RWPE2 (cell line): ENCODE measurements at regions not wholly inside any gene's neighbourhood (a gene's known extent, or its start where the extent isn't known, plus 50 kb on each side); places are given as distances from the start of the nearest gene placed in this dataset.

Experiments used
- ATAC-seq: fragments of 200-7000 bp; cut with Tn5 transposase; 3 replicates; pipeline ENCODE4 v1.9.1; 2021; ENCODE audit warnings: low read depth
- DNase-seq: peaks from one replicate; pipeline ENCODE4 v3.0.0-alpha.2; 2020; ENCODE audit warnings: low spot score
- H3K27ac ChIP-seq: fragments of 450-650 bp; 2 replicates; pipeline ENCODE4 v1.5.1; 2017; ENCODE audit warnings: mild to moderate bottlenecking; ENCODE audit not compliant: poor library complexity, severe bottlenecking
- H3K27me3 ChIP-seq: fragments of 250-450 bp; sonication (Bioruptor Pico); 2 replicates; pipeline ENCODE4 v1.5.1; 2021; ENCODE audit warnings: mild to moderate bottlenecking, moderate library complexity; ENCODE audit not compliant: insufficient read depth, poor library complexity, severe bottlenecking
- H3K36me3 ChIP-seq: fragments of 250-450 bp; sonication (Bioruptor Pico); 2 replicates; pipeline ENCODE4 v1.5.1; 2020; ENCODE audit warnings: low read depth, mild to moderate bottlenecking, moderate library complexity
- H3K4me1 ChIP-seq: fragments of 250-450 bp; sonication (Bioruptor Pico); 2 replicates; pipeline ENCODE4 v1.5.1; 2021; ENCODE audit warnings: mild to moderate bottlenecking, moderate library complexity; ENCODE audit not compliant: insufficient read depth, poor library complexity, severe bottlenecking
- H3K4me3 ChIP-seq: fragments of 250-450 bp; sonication (Bioruptor Pico); 2 replicates; pipeline ENCODE4 v1.5.1; 2021; ENCODE audit warnings: mild to moderate bottlenecking, moderate library complexity; ENCODE audit not compliant: severe bottlenecking
- H3K9me3 ChIP-seq: fragments of 250-450 bp; sonication (Bioruptor Pico); 2 replicates; pipeline ENCODE4 v1.5.1; 2021; ENCODE audit warnings: mild to moderate bottlenecking, moderate library complexity; ENCODE audit not compliant: severe bottlenecking
- TF ChIP-seq, protein P1 (sequence below): fragments of 450-650 bp; IDR thresholded peaks from one replicate; pipeline ENCODE4 v1.5.1; 2017; ENCODE audit warnings: mild to moderate bottlenecking, moderate library complexity; ENCODE audit not compliant: poor library complexity, severe bottlenecking

DNA sequence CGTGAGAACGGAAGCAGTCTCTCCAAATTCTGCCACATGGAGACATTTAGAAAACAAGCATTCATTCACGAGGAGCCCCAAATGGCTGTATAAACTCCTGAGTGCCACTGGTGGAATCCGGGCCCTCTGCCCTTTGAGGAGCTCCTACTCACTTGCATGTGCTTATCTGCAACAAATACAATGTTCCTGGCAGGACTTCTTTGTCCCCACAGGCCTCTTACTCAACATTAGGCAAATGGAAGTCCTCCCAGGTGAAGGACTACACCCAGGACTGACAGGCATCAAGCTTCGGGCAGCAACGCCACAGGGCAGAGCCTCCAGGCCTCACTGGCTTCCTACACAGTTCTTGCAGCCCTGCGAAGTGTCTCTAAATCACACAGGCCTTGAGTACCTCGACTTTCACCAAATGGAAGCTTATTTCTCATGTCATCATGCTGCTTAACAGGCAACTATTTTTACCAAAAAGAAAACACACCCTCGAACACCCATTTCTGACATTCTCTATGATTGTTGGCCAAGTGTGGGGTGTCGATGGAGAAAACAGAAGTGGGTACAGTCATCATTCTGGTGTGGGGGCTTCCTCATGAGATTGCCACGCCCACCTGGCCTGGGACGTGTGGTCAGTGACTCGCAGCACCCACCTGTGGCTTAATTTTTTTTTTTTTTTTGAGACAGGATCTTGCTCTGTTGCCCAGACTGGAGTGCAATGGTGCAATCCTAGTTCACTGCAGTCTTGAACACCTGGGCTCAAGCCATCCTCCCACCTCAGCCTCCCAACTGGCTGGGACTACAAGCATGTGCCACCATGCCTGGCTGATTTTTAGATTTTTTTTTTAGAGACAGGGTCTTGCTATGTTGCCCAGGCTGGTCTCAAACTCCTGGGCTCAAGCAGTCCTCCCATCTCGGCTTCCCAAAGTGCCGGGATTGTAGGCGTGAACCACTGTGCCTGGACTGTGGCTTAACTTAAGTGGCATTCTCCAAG is 186.8 kb upstream of the GLI2 start:
- Histone ChIP-seq H3K4me3 (no peak overlapping the region), H3K27me3 (no peaks in the 10 kb centered on the region), H3K4me1 (peaks cover 5% of the 10 kb centered on the region), H3K36me3 (no peaks in the 10 kb centered on the region), H3K9me3 (no peaks in the 10 kb centered on the region), H3K27ac (no peak overlapping the region)
- DNase-seq = no peak
- TF ChIP-seq, protein P1, sequence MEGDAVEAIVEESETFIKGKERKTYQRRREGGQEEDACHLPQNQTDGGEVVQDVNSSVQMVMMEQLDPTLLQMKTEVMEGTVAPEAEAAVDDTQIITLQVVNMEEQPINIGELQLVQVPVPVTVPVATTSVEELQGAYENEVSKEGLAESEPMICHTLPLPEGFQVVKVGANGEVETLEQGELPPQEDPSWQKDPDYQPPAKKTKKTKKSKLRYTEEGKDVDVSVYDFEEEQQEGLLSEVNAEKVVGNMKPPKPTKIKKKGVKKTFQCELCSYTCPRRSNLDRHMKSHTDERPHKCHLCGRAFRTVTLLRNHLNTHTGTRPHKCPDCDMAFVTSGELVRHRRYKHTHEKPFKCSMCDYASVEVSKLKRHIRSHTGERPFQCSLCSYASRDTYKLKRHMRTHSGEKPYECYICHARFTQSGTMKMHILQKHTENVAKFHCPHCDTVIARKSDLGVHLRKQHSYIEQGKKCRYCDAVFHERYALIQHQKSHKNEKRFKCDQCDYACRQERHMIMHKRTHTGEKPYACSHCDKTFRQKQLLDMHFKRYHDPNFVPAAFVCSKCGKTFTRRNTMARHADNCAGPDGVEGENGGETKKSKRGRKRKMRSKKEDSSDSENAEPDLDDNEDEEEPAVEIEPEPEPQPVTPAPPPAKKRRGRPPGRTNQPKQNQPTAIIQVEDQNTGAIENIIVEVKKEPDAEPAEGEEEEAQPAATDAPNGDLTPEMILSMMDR = no peak
- no peak for ATAC-seq

DNA sequence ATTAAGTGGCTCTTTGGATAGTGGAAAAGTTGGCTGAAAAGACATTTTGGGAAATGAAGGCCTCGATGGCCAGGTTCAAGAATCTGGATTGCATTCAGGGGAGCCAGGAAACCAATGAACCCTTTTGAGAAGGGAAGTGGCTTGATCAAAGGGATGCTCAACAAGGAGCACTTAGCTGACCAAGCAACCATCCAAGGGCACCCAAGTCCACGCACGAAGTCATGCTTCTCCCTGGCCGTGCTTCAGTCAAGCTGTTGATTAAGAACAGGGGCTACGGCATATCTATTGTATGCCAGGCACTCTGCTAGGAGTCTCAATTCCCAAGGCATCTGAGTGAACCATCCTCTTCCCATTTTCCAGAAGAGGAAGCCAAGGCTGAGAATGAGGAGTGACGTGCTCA is 185.8 kb upstream of the GLI2 start:
- TF ChIP-seq, protein P1 = no peak
- H3K27ac ChIP-seq = no peak overlapping the region
- H3K9me3 ChIP-seq = no peaks in the 10 kb centered on the region
- DNase-seq (no peak), ATAC-seq (no peak)
- peaks cover 5% of the 10 kb centered on the region for H3K4me1 ChIP-seq
- no peaks in the 10 kb centered on the region for H3K36me3 ChIP-seq
- no peaks in the 10 kb centered on the region for H3K27me3 ChIP-seq
- no peak overlapping the region for H3K4me3 ChIP-seq

DNA sequence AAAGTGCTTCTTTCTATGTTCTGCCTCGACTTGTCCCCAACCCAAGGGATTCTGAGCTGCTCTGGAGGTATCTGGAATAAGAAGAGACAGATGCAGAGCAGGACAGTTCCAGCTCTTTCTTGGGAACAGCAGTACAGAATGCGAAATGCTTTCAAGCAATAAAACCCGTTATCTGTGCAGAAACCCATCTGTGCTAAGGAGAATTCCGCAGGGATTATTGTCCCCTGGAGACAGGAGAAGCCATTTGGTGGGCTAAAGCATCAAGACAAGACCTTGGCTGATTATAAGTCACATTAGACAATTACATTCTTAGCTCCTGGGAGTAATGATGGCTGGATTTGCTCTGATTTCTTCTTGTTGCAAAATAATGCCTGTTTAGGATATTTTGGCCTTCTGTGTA is 185.4 kb upstream of the GLI2 start:
- no peaks in the 10 kb centered on the region for H3K9me3 ChIP-seq
- no peak overlapping the region for H3K27ac ChIP-seq
- H3K4me3 ChIP-seq = no peak overlapping the region
- no peaks in the 10 kb centered on the region for H3K36me3 ChIP-seq
- DNase-seq (no peak), ATAC-seq (no peak)
- no peaks in the 10 kb centered on the region for H3K27me3 ChIP-seq
- peaks cover 5% of the 10 kb centered on the region for H3K4me1 ChIP-seq
- TF ChIP-seq, protein P1 = no peak

DNA sequence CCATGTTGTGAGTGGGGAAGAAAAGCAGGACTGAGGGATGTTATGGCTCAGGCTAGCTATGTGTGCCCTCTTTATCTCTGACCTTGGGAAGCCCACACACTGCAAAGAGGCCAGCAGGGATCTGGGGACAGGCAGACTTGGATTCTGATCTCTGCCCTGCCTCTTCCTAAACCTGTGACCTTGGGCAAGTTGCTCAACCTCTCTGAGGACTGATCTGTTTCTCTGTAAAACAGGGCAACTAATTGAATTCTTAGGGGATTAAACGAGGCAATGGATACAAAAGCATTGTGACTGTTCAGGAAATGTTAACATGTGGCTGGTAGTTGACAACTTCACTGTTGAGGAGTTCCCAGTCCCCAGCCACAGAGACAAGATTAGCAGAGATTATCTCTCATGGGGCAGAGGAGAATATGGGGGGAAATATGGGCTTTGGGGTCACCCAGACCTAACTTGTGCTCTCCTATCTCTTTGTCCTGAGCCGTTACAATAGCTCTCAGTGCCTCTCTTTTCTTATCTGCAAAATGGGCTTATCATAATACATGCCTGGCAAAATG is 184.7 kb upstream of the GLI2 start:
- DNase-seq (no peak), ATAC-seq (no peak)
- Histone ChIP-seq H3K27ac (no peak overlapping the region), H3K9me3 (no peaks in the 10 kb centered on the region), H3K4me1 (peaks cover 5% of the 10 kb centered on the region), H3K36me3 (no peaks in the 10 kb centered on the region), H3K27me3 (no peaks in the 10 kb centered on the region), H3K4me3 (no peak overlapping the region)
- TF ChIP-seq, protein P1 = no peak

DNA sequence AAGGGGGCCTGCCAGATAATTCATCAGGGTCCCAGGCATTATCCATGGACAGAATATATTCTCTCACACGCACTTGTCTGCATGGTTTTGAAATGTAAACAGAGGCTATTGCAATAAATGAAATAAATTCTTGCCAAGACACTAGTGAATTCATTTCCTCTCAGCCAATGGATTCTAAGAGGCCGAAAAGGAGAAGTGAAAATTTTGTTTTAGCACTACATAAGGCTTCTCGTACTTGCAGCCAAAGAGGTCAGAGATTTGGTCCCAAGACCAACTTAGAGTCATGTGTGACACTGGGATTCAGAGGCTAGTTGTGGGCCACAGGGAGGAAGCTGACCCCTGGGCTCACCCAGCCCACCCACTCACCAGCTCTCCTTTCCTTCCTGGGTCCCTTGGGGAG is 184.1 kb upstream of the GLI2 start:
- H3K9me3 ChIP-seq = no peaks in the 10 kb centered on the region
- H3K27me3 ChIP-seq = no peaks in the 10 kb centered on the region
- ATAC-seq (no peak), DNase-seq (no peak)
- H3K27ac ChIP-seq = no peak overlapping the region
- H3K36me3 ChIP-seq = no peaks in the 10 kb centered on the region
- no peak overlapping the region for H3K4me3 ChIP-seq
- H3K4me1 ChIP-seq = peaks cover 5% of the 10 kb centered on the region
- TF ChIP-seq, protein P1 = no peak
